Tibial nerve (tissue), 4 donors: ENCODE measurements at regions not wholly inside any gene's neighbourhood (a gene's known extent, or its start where the extent isn't known, plus 50 kb on each side); places are given as distances from the start of the nearest gene placed in this dataset.

Experiments used
- DNase-seq, 2 donors: peaks; one replicate each; pipeline ENCODE4 v3.0.0-alpha.2; 2019; ENCODE audit warnings: low spot score in 2 of 2
- H3K27ac ChIP-seq, 4 donors: fragments of 200-600 bp; sonication (generic) in 3 of 4; one replicate each; pipeline ENCODE4 v1.5.1; 2017 to 2019; ENCODE audit warnings: mild to moderate bottlenecking in 1 of 4
- H3K27me3 ChIP-seq, 2 donors: fragments of 200-600 bp; sonication (generic) in 1 of 2; one replicate each; pipeline versions ENCODE4 v1.5.1 to v1.6.0; 2017 to 2019
- H3K36me3 ChIP-seq, 3 donors: fragments of 200-600 bp; sonication (generic); one replicate each; pipeline ENCODE4 v1.5.1; 2018 to 2019
- H3K4me1 ChIP-seq, 4 donors: fragments of 200-600 bp; sonication (generic) in 3 of 4; one replicate each; pipeline ENCODE4 v1.5.1; 2017 to 2019
- H3K4me3 ChIP-seq, 4 donors: fragments of 200-600 bp; sonication (generic) in 3 of 4; one replicate each; pipeline ENCODE4 v1.5.1; 2017 to 2019; ENCODE audit warnings: mild to moderate bottlenecking in 1 of 4, moderate library complexity in 1 of 4
- H3K9me3 ChIP-seq, 4 donors: fragments of 200-600 bp; sonication (generic) in 3 of 4; one replicate each; pipeline ENCODE4 v1.5.1; 2017 to 2019
- CTCF ChIP-seq, 5 experiments: fragments of 200-600 bp in 3 of 5; fragments of 450-650 bp in 2 of 5; sonication (generic) in 3 of 5; IDR thresholded peaks; one replicate each; pipeline ENCODE4 v1.5.1; 2016 to 2019; ENCODE audit warnings: antibody characterized with exemption in 5 of 5, mild to moderate bottlenecking in 3 of 5, moderate library complexity in 2 of 5
- EP300 ChIP-seq, 2 donors: sonication (generic); formaldehyde crosslinking; IDR thresholded peaks; one replicate each; pipeline ENCODE4 v1.6.1; 2017; ENCODE audit warnings: antibody characterized with exemption in 2 of 2, mild to moderate bottlenecking in 1 of 2
- POLR2A ChIP-seq, 2 donors: fragments of 450-650 bp; IDR thresholded peaks; one replicate each; pipeline ENCODE4 v1.6.1; 2017; ENCODE audit warnings: antibody characterized with exemption in 2 of 2, mild to moderate bottlenecking in 2 of 2, moderate library complexity in 2 of 2
- WGBS, 2 donors: methylation state at CpG; one replicate each; pipeline ENCODE4 v1.1.5; 2018; 5-methylcytosine and 5-hydroxymethylcytosine counted together

- Histone ChIP-seq H3K9me3 (no peaks in the 10 kb centered on the region), H3K27me3 (no peaks in the 10 kb centered on the region), H3K27ac (no peak overlapping the region), H3K36me3 (no peaks in the 10 kb centered on the region), H3K4me3 (no peak overlapping the region), H3K4me1 (no peaks in the 10 kb centered on the region)
- WGBS, 2 donors: 63 to 71% methylated on average over 5 of the region's 5 CpGs
- DNase-seq: no peak
- TF ChIP-seq CTCF (IDR thresholded peaks at IDR 0.05) (no peak), EP300 (IDR thresholded peaks at IDR 0.05) (no peak), POLR2A (IDR thresholded peaks at IDR 0.05) (no peak)
Observed at GRCh38 chr2:225788571-225789094, 389.1 kb downstream of the NYAP2 start.

GRCh38 chr2:225787497-225787896 is 388.0 kb downstream of the NYAP2 start:
- no peaks in the 10 kb centered on the region for H3K27me3 ChIP-seq
- DNase-seq: no peak
- no peak overlapping the region for H3K27ac ChIP-seq
- TF ChIP-seq EP300 (IDR thresholded peaks at IDR 0.05) (no peak), POLR2A (IDR thresholded peaks at IDR 0.05) (no peak), CTCF (IDR thresholded peaks at IDR 0.05) (no peak)
- H3K36me3 ChIP-seq: no peaks in the 10 kb centered on the region
- no peaks in the 10 kb centered on the region for H3K9me3 ChIP-seq
- H3K4me3 ChIP-seq: no peak overlapping the region
- WGBS, 2 donors: 92 to 97% methylated on average over 2 of the region's 2 CpGs
- no peaks in the 10 kb centered on the region for H3K4me1 ChIP-seq

GRCh38 chr2:225781991-225782390 is 382.5 kb downstream of the NYAP2 start:
- Histone ChIP-seq H3K4me1 (peaks cover 0 to 7% (median 0%) of the 10 kb centered on the region in 4 donors), H3K27ac (no peak overlapping the region), H3K4me3 (no peak overlapping the region), H3K27me3 (no peaks in the 10 kb centered on the region), H3K9me3 (no peaks in the 10 kb centered on the region), H3K36me3 (no peaks in the 10 kb centered on the region)
- TF ChIP-seq EP300 (IDR thresholded peaks at IDR 0.05): no peak
- TF ChIP-seq POLR2A (IDR thresholded peaks at IDR 0.05): no peak
- no peak for TF ChIP-seq CTCF (IDR thresholded peaks at IDR 0.05)
- no peak for DNase-seq
- 43 to 55% methylated on average over 2 of the region's 2 CpGs for WGBS, 2 donors

- Histone ChIP-seq H3K4me1 (peaks cover 0 to 7% (median 0%) of the 10 kb centered on the region in 4 donors), H3K27me3 (no peaks in the 10 kb centered on the region), H3K4me3 (no peak overlapping the region), H3K36me3 (no peaks in the 10 kb centered on the region), H3K27ac (no peak overlapping the region), H3K9me3 (no peaks in the 10 kb centered on the region)
- 83 to 89% methylated on average over 2 of the region's 2 CpGs for WGBS, 2 donors
- no peak for DNase-seq
- no peak for TF ChIP-seq CTCF (IDR thresholded peaks at IDR 0.05)
Observed at GRCh38 chr2:225781145-225781544, 381.6 kb downstream of the NYAP2 start.

GRCh38 chr2:225779829-225780228 is 380.3 kb downstream of the NYAP2 start:
- H3K4me3 ChIP-seq: no peak overlapping the region
- no peak for DNase-seq
- H3K27me3 ChIP-seq: no peaks in the 10 kb centered on the region
- H3K9me3 ChIP-seq: no peaks in the 10 kb centered on the region
- H3K4me1 ChIP-seq: peaks cover 0 to 7% (median 0%) of the 10 kb centered on the region in 4 donors
- no peak for TF ChIP-seq POLR2A (IDR thresholded peaks at IDR 0.05)
- no peak for TF ChIP-seq EP300 (IDR thresholded peaks at IDR 0.05)
- TF ChIP-seq CTCF (IDR thresholded peaks at IDR 0.05): no peak
- WGBS, 2 donors: 50 to 74% methylated on average over 1 of the region's 1 CpG
- no peak overlapping the region for H3K27ac ChIP-seq
- H3K36me3 ChIP-seq: no peaks in the 10 kb centered on the region
